ENCODE measurements at regions not wholly inside any gene's neighbourhood (a gene's known extent, or its start where the extent isn't known, plus 50 kb on each side); places are given as distances from the start of the nearest gene placed in this dataset.

GRCh38 chr7:132030086-132030568 is 473.7 kb upstream of the PODXL start:
- H3K4me3 ChIP-seq = no peak overlapping the region
- H3K27me3 ChIP-seq = no peaks in the 10 kb centered on the region
- peak; percentile 41 for DNase-seq
- H3K36me3 ChIP-seq = no peaks in the 10 kb centered on the region
- no peak overlapping the region for H3K27ac ChIP-seq
- no peak overlapping the region for H3K9ac ChIP-seq (ENCODE audit: low read depth in 2 of 2, low read length in 2 of 2)
- H3K4me1 ChIP-seq = no peaks in the 10 kb centered on the region
- TF ChIP-seq, protein P1, sequence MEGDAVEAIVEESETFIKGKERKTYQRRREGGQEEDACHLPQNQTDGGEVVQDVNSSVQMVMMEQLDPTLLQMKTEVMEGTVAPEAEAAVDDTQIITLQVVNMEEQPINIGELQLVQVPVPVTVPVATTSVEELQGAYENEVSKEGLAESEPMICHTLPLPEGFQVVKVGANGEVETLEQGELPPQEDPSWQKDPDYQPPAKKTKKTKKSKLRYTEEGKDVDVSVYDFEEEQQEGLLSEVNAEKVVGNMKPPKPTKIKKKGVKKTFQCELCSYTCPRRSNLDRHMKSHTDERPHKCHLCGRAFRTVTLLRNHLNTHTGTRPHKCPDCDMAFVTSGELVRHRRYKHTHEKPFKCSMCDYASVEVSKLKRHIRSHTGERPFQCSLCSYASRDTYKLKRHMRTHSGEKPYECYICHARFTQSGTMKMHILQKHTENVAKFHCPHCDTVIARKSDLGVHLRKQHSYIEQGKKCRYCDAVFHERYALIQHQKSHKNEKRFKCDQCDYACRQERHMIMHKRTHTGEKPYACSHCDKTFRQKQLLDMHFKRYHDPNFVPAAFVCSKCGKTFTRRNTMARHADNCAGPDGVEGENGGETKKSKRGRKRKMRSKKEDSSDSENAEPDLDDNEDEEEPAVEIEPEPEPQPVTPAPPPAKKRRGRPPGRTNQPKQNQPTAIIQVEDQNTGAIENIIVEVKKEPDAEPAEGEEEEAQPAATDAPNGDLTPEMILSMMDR (IDR thresholded peaks at IDR 0.05) = no peak
- intact Hi-C loops (cut with DNase I) = no loop called here
- H3K9me3 ChIP-seq = no peaks in the 10 kb centered on the region

- H3K36me3 ChIP-seq = no peaks in the 10 kb centered on the region
- TF ChIP-seq, protein P1 (IDR thresholded peaks at IDR 0.05) = no peak
- H3K4me1 ChIP-seq = no peaks in the 10 kb centered on the region
- H3K27ac ChIP-seq = no peak overlapping the region
- H3K4me3 ChIP-seq = no peak overlapping the region
- no peak for DNase-seq
- H3K9ac ChIP-seq (ENCODE audit: low read depth in 2 of 2, low read length in 2 of 2) = no peak overlapping the region
- no peaks in the 10 kb centered on the region for H3K27me3 ChIP-seq
- intact Hi-C loops (cut with DNase I) = no loop called here
- no peaks in the 10 kb centered on the region for H3K9me3 ChIP-seq
Measured at GRCh38 chr7:132029369-132030085, 473.1 kb upstream of the PODXL start.

DNA sequence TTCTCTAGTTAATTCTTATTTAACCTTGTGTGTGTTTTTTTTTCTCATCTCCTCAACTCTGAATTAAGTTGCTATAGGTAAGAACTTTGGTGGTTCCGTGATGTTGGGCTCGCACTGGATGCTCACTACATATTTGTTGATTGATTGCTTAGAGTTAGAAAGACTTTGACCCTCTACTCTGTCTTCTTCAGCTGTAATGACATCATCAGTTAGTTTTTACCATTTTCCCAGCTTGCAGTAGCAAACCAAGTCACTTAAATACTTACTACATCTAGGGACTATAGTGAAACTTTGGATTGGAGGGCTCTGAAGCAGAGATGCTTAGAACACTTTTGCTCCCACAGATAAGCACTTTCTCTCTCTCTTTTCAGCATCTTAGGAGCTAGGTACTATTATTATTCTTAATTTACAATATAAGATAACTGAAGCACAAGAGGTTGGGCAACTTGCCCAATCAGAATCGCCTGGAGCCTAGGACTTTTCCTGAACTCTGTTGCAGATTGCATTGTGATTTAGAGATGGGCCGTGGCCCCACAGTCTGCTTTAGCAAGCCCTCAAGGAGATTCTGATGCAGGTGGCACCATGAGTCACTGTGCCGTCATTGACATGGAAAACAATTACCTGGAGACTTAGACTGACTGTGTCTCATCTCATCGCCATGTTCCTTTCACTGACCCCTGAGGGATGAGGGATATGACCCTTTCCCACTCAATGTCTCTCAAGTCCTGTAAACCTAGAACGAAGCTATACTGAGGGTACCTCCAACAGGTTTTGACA is 471.9 kb upstream of the PODXL start:
- TF ChIP-seq, protein P1 (IDR thresholded peaks at IDR 0.05) = no peak
- intact Hi-C loops (cut with DNase I) = no loop called here
- H3K4me3 ChIP-seq = no peak overlapping the region

GRCh38 chr7:132024290-132024689 is 467.9 kb upstream of the PODXL start:
- Histone ChIP-seq H3K36me3 (no peaks in the 10 kb centered on the region), H3K4me3 (no peak overlapping the region), H3K9me3 (no peaks in the 10 kb centered on the region), H3K4me1 (no peaks in the 10 kb centered on the region), H3K27ac (no peak overlapping the region), H3K9ac (ENCODE audit: low read depth in 2 of 2, low read length in 2 of 2) (no peak overlapping the region), H3K27me3 (no peaks in the 10 kb centered on the region)
- TF ChIP-seq, protein P1 (IDR thresholded peaks at IDR 0.05) = no peak
- DNase-seq = no peak
- intact Hi-C loops (cut with DNase I) = no loop called here

More for the DNA sequence above, 471.9 kb upstream of the PODXL start:
- H3K27ac ChIP-seq = no peak overlapping the region
- H3K4me1 ChIP-seq = no peaks in the 10 kb centered on the region
- H3K36me3 ChIP-seq = no peaks in the 10 kb centered on the region
- no peak for DNase-seq
- H3K9me3 ChIP-seq = no peaks in the 10 kb centered on the region
- no peaks in the 10 kb centered on the region for H3K27me3 ChIP-seq
- H3K9ac ChIP-seq (ENCODE audit: low read depth in 2 of 2, low read length in 2 of 2) = no peak overlapping the region

- Histone ChIP-seq H3K27ac (no peak overlapping the region), H3K27me3 (no peaks in the 10 kb centered on the region), H3K36me3 (no peaks in the 10 kb centered on the region), H3K9me3 (no peaks in the 10 kb centered on the region), H3K9ac (ENCODE audit: low read depth in 2 of 2, low read length in 2 of 2) (no peak overlapping the region), H3K4me1 (no peaks in the 10 kb centered on the region), H3K4me3 (no peak overlapping the region)
- DNase-seq = no peak
- intact Hi-C loops (cut with DNase I) = no loop called here
- TF ChIP-seq, protein P1 (IDR thresholded peaks at IDR 0.05) = no peak
Measured at GRCh38 chr7:132023466-132023865, 467.0 kb upstream of the PODXL start.
